ENCODE measurements at regions not wholly inside any gene's neighbourhood (a gene's known extent, or its start where the extent isn't known, plus 50 kb on each side); places are given as distances from the start of the nearest gene placed in this dataset.

GRCh38 chr10:7100032-7100702 is 310.7 kb downstream of the SFMBT2 start:
- no peak for TF ChIP-seq REST (IDR thresholded peaks at IDR 0.05; ENCODE audit: low read depth)
- no peak for TF ChIP-seq USF1 (IDR thresholded peaks at IDR 0.05)
- no peak for TF ChIP-seq FOXM1 (IDR thresholded peaks at IDR 0.05; ENCODE audit: borderline replicate concordance, low read depth)
- TF ChIP-seq EGR1 (IDR thresholded peaks at IDR 0.05), result no peak
- TF ChIP-seq, protein P1, sequence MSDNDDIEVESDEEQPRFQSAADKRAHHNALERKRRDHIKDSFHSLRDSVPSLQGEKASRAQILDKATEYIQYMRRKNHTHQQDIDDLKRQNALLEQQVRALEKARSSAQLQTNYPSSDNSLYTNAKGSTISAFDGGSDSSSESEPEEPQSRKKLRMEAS (IDR thresholded peaks at IDR 0.05), result no peak
- no peak for TF ChIP-seq YY1 (IDR thresholded peaks at IDR 0.05; ENCODE audit: low read depth)
- no peak for TF ChIP-seq CEBPB (IDR thresholded peaks at IDR 0.05)
- no peak for TF ChIP-seq TCF12 (IDR thresholded peaks at IDR 0.05; ENCODE audit: low read depth)
- TF ChIP-seq TAF1 (IDR thresholded peaks at IDR 0.05; ENCODE audit: low read depth), result no peak
- TF ChIP-seq RAD21 (IDR thresholded peaks at IDR 0.05; ENCODE audit: low read depth), result no peak
- TF ChIP-seq NFIC (IDR thresholded peaks at IDR 0.05), result no peak
- TF ChIP-seq ZBTB7A (IDR thresholded peaks at IDR 0.05; ENCODE audit: low read depth), result no peak
- TF ChIP-seq CREB1 (IDR thresholded peaks at IDR 0.05; ENCODE audit: low read depth), result no peak
- no peak for TF ChIP-seq EP300 (IDR thresholded peaks at IDR 0.05; ENCODE audit: borderline replicate concordance)
- no peak for TF ChIP-seq TEAD4 (IDR thresholded peaks at IDR 0.05)

- TF ChIP-seq CREB1 (IDR thresholded peaks at IDR 0.05; ENCODE audit: low read depth) (no peak), TCF12 (IDR thresholded peaks at IDR 0.05; ENCODE audit: low read depth) (no peak), FOXM1 (IDR thresholded peaks at IDR 0.05; ENCODE audit: borderline replicate concordance, low read depth) (no peak), TEAD4 (IDR thresholded peaks at IDR 0.05) (no peak), TAF1 (IDR thresholded peaks at IDR 0.05; ENCODE audit: low read depth) (no peak), ZBTB7A (IDR thresholded peaks at IDR 0.05; ENCODE audit: low read depth) (no peak)
- TF ChIP-seq, protein P1 (IDR thresholded peaks at IDR 0.05), result no peak
Observed at GRCh38 chr10:7098160-7098762, 312.6 kb downstream of the SFMBT2 start.

GRCh38 chr10:7094781-7095180 is 316.1 kb downstream of the SFMBT2 start:
- TF ChIP-seq EGR1 (IDR thresholded peaks at IDR 0.05) (no peak), CREB1 (IDR thresholded peaks at IDR 0.05; ENCODE audit: low read depth) (no peak)

- TF ChIP-seq, protein P1 (IDR thresholded peaks at IDR 0.05), result no peak
- TF ChIP-seq RAD21 (IDR thresholded peaks at IDR 0.05; ENCODE audit: low read depth), result no peak
- no peak for TF ChIP-seq TCF12 (IDR thresholded peaks at IDR 0.05; ENCODE audit: low read depth)
- TF ChIP-seq ZBTB7A (IDR thresholded peaks at IDR 0.05; ENCODE audit: low read depth), result no peak
- no peak for TF ChIP-seq TEAD4 (IDR thresholded peaks at IDR 0.05)
- no peak for TF ChIP-seq NFIC (IDR thresholded peaks at IDR 0.05)
- no peak for TF ChIP-seq TAF1 (IDR thresholded peaks at IDR 0.05; ENCODE audit: low read depth)
- TF ChIP-seq EP300 (IDR thresholded peaks at IDR 0.05; ENCODE audit: borderline replicate concordance), result no peak
- no peak for TF ChIP-seq FOXM1 (IDR thresholded peaks at IDR 0.05; ENCODE audit: borderline replicate concordance, low read depth)
- TF ChIP-seq USF1 (IDR thresholded peaks at IDR 0.05), result no peak
- no peak for TF ChIP-seq CREB1 (IDR thresholded peaks at IDR 0.05; ENCODE audit: low read depth)
- TF ChIP-seq CEBPB (IDR thresholded peaks at IDR 0.05), result no peak
- TF ChIP-seq YY1 (IDR thresholded peaks at IDR 0.05; ENCODE audit: low read depth), result no peak
- TF ChIP-seq REST (IDR thresholded peaks at IDR 0.05; ENCODE audit: low read depth), result no peak
- TF ChIP-seq EGR1 (IDR thresholded peaks at IDR 0.05), result no peak
Observed at GRCh38 chr10:7093368-7093767, 317.5 kb downstream of the SFMBT2 start.

- TF ChIP-seq USF1 (IDR thresholded peaks at IDR 0.05) (no peak), CREB1 (IDR thresholded peaks at IDR 0.05; ENCODE audit: low read depth) (no peak)
Observed at GRCh38 chr10:7092603-7093002, 318.2 kb downstream of the SFMBT2 start.

Measured in Ishikawa (cell line).